GM10248 (cell line): ENCODE measurements at regions not wholly inside any gene's neighbourhood (a gene's known extent, or its start where the extent isn't known, plus 50 kb on each side); places are given as distances from the start of the nearest gene placed in this dataset.
"Not testable (repeated sequence)": the region's sequence is repeated elsewhere in the genome, so short reads cannot be mapped to it uniquely, and the experiment has no call there.

Experiments used
- CTCF ChIA-PET: fragments of 300-600 bp; sonication (Branson Sonifier 250); formaldehyde crosslinking; extraction: SDS; loops from one replicate; lab custom pipeline; 2021; ENCODE audit warnings: antibody characterized with exemption; lab: Yijun Ruan, JAX
- POLR2A ChIA-PET: fragments of 350-650 bp; sonication (Branson Sonifier 250); formaldehyde crosslinking; extraction: SDS; loops from one replicate; lab custom pipeline; 2020; ENCODE audit warnings: antibody characterized with exemption; lab: Yijun Ruan, JAX
- DNase-seq: peaks from one replicate; pipeline ENCODE4 v3.0.0; 2012; ENCODE audit errors: extremely low spot score
- TF ChIP-seq, protein P1 (sequence below): IDR thresholded peaks from 2 replicates; pipeline ENCODE4 v1.5.1; 2012; ENCODE audit warnings: mild to moderate bottlenecking, low read depth; ENCODE audit errors: extremely low read depth, missing control alignments, control extremely low read depth

DNA sequence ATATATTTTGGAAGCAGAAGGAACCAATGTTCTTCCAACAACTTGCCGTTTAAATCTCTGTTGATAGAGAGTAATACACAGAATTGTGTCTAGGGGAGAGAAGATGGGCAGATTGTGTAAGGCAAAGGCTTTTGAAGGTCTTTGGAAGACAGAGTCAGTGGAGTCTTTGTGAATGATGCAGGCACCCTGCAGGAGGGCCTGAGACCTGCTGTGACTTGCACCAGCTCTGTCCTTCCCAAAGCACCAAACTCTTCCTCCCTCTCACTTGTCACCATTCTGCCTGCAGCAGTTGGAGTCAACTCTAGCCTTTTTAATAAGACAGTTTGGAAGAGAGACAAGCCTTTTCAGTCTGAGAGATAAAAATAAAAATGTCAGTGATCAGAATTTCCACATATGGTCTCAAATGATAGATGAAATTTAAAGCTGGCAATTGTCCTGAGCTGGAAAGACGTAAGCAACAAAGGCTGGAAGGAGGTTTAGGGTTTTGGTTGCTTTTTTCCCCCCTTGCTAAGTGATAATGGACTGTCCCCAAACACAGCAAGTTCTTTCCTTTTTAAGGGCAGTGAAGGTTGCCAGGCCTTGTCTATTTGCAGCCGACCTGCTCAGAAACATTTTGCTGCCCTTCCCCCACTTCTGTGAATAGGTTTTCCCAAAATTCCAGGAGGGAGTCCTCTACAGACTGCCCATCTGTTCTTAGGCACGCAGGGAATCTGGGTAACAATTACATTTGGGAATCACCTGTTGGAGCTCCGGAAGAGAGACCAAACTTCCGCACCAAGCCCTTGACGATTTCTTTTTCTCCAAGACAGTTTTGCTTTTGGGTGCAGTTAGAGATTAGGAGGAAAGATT lies 103.0 kb upstream of the NTF3 start:
- DNase-seq = no peak
- ChIA-PET POLR2A (no interaction called here), CTCF (no interaction called here)
- TF ChIP-seq, protein P1, sequence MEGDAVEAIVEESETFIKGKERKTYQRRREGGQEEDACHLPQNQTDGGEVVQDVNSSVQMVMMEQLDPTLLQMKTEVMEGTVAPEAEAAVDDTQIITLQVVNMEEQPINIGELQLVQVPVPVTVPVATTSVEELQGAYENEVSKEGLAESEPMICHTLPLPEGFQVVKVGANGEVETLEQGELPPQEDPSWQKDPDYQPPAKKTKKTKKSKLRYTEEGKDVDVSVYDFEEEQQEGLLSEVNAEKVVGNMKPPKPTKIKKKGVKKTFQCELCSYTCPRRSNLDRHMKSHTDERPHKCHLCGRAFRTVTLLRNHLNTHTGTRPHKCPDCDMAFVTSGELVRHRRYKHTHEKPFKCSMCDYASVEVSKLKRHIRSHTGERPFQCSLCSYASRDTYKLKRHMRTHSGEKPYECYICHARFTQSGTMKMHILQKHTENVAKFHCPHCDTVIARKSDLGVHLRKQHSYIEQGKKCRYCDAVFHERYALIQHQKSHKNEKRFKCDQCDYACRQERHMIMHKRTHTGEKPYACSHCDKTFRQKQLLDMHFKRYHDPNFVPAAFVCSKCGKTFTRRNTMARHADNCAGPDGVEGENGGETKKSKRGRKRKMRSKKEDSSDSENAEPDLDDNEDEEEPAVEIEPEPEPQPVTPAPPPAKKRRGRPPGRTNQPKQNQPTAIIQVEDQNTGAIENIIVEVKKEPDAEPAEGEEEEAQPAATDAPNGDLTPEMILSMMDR = no peak

DNA sequence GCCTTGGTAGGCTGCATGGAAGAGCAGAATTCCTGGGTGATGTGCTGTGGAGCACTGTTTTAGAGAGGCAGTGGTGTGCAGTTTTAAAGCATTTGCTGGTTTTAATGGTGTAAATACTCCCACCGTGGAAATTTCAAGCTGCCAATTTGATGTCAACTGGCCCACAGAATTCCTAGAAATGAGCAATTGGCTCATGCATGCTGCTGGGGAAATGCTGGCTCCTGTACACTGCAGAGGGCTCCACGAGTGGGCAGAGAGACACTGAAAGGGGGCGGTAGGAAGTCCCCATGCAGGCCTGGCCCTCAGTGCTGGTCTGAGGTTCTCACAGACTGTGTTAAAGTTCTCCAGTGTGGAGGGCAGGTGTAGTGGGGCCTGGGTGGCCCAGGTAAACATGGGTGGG lies 99.4 kb upstream of the NTF3 start:
- POLR2A ChIA-PET = no interaction called here
- TF ChIP-seq, protein P1 = no peak
- DNase-seq = no peak
- CTCF ChIA-PET = interaction anchor here (1.5 kb wide), 1 partner anchor 10 kb away, joined by 3 read pairs; no protein-coding TSS in a partner anchor

DNA sequence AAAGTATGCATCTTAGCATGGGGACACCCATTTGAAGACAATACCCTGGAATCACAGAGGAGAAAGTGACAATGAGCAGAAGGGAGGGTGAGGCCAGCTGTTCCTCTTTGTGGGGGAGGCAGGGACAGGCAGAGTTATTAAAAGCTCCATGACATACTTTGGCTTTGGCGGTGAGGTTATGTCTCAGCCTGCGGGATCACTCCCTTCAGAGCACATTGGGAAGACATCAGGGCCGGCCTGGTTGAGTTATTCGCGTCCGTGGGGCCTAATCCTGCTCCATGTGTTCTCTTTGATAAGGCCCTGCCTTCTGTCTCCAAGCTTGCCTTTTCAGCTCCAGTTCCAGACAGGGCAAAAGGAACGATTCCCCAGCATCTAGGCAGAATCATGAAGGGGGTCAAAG lies 98.8 kb upstream of the NTF3 start:
- POLR2A ChIA-PET = no interaction called here

GRCh38 chr12:5335069-5335468 lies 96.8 kb upstream of the NTF3 start:
- POLR2A ChIA-PET = no interaction called here
- TF ChIP-seq, protein P1 = no peak
- CTCF ChIA-PET = no interaction called here
- no peak for DNase-seq

More for the DNA sequence above, 98.8 kb upstream of the NTF3 start:
- no peak for DNase-seq
- TF ChIP-seq, protein P1 = no peak
- CTCF ChIA-PET = interaction anchor here (1.5 kb wide), 1 partner anchor 10 kb away, joined by 3 read pairs; no protein-coding TSS in a partner anchor

DNA sequence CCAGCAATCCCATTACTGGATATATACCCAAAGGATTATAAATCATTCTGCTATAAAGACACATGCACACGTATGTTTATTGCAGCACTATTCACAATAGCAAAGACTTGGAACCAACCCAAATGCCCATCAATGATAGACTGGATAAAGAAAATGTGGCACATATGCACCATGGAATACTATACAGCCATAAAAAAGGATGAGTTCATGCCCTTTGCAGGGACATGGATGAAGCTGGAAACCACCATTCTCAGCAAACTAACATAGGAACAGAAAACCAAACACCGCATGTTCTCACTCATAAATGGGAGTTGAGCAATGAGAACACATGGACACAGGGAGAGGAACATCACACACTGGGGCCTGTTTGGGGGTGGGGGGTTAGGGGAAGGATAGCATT lies 90.8 kb upstream of the NTF3 start:
- POLR2A ChIA-PET, CTCF ChIA-PET, DNase-seq: not testable (repeated sequence)

DNA sequence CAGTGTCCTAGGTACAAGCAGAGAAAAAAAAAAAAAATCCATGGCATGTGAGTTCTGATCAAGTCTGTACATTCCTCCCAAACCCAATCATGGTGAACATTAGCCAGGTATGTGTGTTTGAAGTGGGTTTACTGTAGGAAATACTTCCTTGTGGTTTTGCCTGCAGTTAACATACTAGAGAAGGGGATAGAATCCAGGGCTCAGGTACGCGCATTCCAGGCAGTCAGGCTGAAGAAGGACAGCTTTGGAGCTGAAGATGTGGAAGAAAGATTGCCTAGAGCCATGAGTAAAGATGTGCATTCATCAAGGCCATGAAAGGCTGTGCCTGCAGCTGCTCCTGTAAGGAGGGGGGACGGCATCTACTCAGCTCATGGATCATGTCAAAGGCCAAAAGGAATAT lies 88.2 kb upstream of the NTF3 start:
- TF ChIP-seq, protein P1 = no peak
- no peak for DNase-seq
- ChIA-PET CTCF (no interaction called here), POLR2A (no interaction called here)

DNA sequence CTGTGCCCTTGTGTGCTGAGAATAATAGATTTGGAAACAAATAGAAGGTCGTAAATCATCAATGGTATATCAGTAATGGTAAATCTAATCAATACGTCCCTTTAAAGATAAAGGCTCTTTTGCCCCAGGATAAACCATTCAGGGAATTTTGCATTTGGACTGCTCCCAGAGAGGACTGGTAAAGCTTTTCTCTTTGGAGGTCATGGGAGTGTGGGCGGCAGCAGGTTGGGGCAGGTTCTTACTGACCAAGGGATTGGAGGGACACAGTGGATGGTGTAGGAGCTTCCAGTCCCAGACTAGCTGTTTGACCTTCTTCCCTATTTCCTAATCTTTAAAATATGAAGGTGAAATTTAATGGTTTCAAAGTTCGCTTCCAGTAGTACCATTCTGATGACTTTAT lies 87.8 kb upstream of the NTF3 start:
- CTCF ChIA-PET = no interaction called here

More for the DNA sequence above, 87.8 kb upstream of the NTF3 start:
- DNase-seq = no peak
- TF ChIP-seq, protein P1 = no peak
- POLR2A ChIA-PET = no interaction called here
